GM19372 (cell line): ENCODE measurements at regions not wholly inside any gene's neighbourhood (a gene's known extent, or its start where the extent isn't known, plus 50 kb on each side); places are given as distances from the start of the nearest gene placed in this dataset.

Source experiments
- ATAC-seq: cut with Tn5 transposase; IDR thresholded peaks from one replicate; pipeline ENCODE4 v1.9.1; 2021; ENCODE audit warnings: mild to moderate bottlenecking, low read depth, moderate library complexity; ENCODE audit not compliant: unreplicated experiment

GRCh38 chr18:47500930-47501329 lies 249.5 kb upstream of the SKOR2 start:
- ATAC-seq: no peak

GRCh38 chr18:47492691-47493090 lies 241.2 kb upstream of the SKOR2 start:
- no peak for ATAC-seq

- ATAC-seq: no peak
Observed at GRCh38 chr18:47490882-47491281, 239.4 kb upstream of the SKOR2 start.

GRCh38 chr18:47485221-47485797 lies 233.8 kb upstream of the SKOR2 start:
- ATAC-seq: no peak

GRCh38 chr18:47484068-47484467 lies 232.6 kb upstream of the SKOR2 start:
- ATAC-seq: no peak

GRCh38 chr18:47480166-47480565 lies 228.7 kb upstream of the SKOR2 start:
- ATAC-seq: no peak

GRCh38 chr18:47471784-47472183 lies 220.3 kb upstream of the SKOR2 start:
- ATAC-seq: no peak

GRCh38 chr18:47470941-47471340 lies 219.5 kb upstream of the SKOR2 start:
- ATAC-seq: no peak

GRCh38 chr18:47469576-47469975 lies 218.1 kb upstream of the SKOR2 start:
- ATAC-seq: no peak

GRCh38 chr18:47461977-47462376 lies 210.5 kb upstream of the SKOR2 start:
- no peak for ATAC-seq

- ATAC-seq: no peak
Observed at GRCh38 chr18:47461406-47461948, 210.0 kb upstream of the SKOR2 start.

GRCh38 chr18:47458483-47458882 lies 207.0 kb upstream of the SKOR2 start:
- ATAC-seq: no peak

GRCh38 chr18:47457614-47458013 lies 206.2 kb upstream of the SKOR2 start:
- ATAC-seq: no peak

- ATAC-seq: no peak
Observed at GRCh38 chr18:47453038-47453437, 201.6 kb upstream of the SKOR2 start.

- ATAC-seq: no peak
Observed at GRCh38 chr18:47448956-47449355, 197.5 kb upstream of the SKOR2 start.

- no peak for ATAC-seq
Observed at GRCh38 chr18:47441914-47442313, 190.5 kb upstream of the SKOR2 start.

GRCh38 chr18:47438001-47438400 lies 186.5 kb upstream of the SKOR2 start:
- ATAC-seq: no peak

GRCh38 chr18:47436871-47437270 lies 185.4 kb upstream of the SKOR2 start:
- ATAC-seq: no peak

GRCh38 chr18:47434214-47434746 lies 182.8 kb upstream of the SKOR2 start:
- no peak for ATAC-seq

GRCh38 chr18:47427923-47428637 lies 176.6 kb upstream of the SKOR2 start:
- ATAC-seq: no peak

GRCh38 chr18:47427072-47427471 lies 175.6 kb upstream of the SKOR2 start:
- ATAC-seq: no peak

GRCh38 chr18:47425365-47425764 lies 173.9 kb upstream of the SKOR2 start:
- no peak for ATAC-seq
